H1 (cell line): ENCODE measurements at regions not wholly inside any gene's neighbourhood (a gene's known extent, or its start where the extent isn't known, plus 50 kb on each side); places are given as distances from the start of the nearest gene placed in this dataset.

ENCODE experiments used
- CEBPB ChIP-seq: IDR thresholded peaks from 2 replicates; pipeline ENCODE4 v1.6.1; 2012; ENCODE audit warnings: low read depth, low read length
- CHD2 ChIP-seq: IDR thresholded peaks from 2 replicates; pipeline ENCODE4 v1.6.1; 2012; ENCODE audit warnings: low read length, improper control_type of control experiment
- HDAC2 ChIP-seq, 2 experiments: fragments of 300-600 bp in 1 of 2; sonication (generic) in 1 of 2; IDR thresholded peaks; 2 replicates each; pipeline ENCODE4 v1.6.1; 2011 to 2012; ENCODE audit warnings: low read depth in 2 of 2, low read length in 2 of 2, mild to moderate bottlenecking in 2 of 2, moderate library complexity in 2 of 2, borderline replicate concordance in 1 of 2, inconsistent platforms in 1 of 2
- PHF8 ChIP-seq: fragments of 200-600 bp; sonication (generic); conservative IDR thresholded peaks from 2 replicates; pipeline ENCODE4 v1.7.1; 2012; ENCODE audit warnings: low read depth, mild to moderate bottlenecking, inconsistent platforms, low read length, moderate library complexity
- POU5F1 ChIP-seq: IDR thresholded peaks from 2 replicates; pipeline ENCODE4 v1.6.1; 2011; ENCODE audit warnings: low read depth, mild to moderate bottlenecking, low read length, moderate library complexity
- SP2 ChIP-seq: IDR thresholded peaks from 2 replicates; pipeline ENCODE4 v1.6.1; 2012; ENCODE audit warnings: mild to moderate bottlenecking, low read length, inconsistent platforms
- SUZ12 ChIP-seq: fragments of 200-600 bp; sonication (generic); IDR thresholded peaks from 2 replicates; pipeline ENCODE4 v1.6.1; 2012; ENCODE audit warnings: mild to moderate bottlenecking, inconsistent platforms, low read length, moderate library complexity, mixed read lengths
- TCF12 ChIP-seq: IDR thresholded peaks from 2 replicates; pipeline ENCODE4 v1.6.1; 2011; ENCODE audit warnings: low read depth, mild to moderate bottlenecking, low read length
- TF ChIP-seq, protein P1 (sequence below): fragments of 300-600 bp; sonication (generic); IDR thresholded peaks from 2 replicates; pipeline ENCODE4 v1.7.1; 2012; ENCODE audit warnings: low read length, moderate library complexity, mild to moderate bottlenecking, inconsistent platforms; ENCODE audit not compliant: insufficient replicate concordance
- TF ChIP-seq, protein P2 (sequence below): IDR thresholded peaks from 2 replicates; pipeline ENCODE4 v1.6.1; 2012; ENCODE audit warnings: inconsistent platforms

DNA sequence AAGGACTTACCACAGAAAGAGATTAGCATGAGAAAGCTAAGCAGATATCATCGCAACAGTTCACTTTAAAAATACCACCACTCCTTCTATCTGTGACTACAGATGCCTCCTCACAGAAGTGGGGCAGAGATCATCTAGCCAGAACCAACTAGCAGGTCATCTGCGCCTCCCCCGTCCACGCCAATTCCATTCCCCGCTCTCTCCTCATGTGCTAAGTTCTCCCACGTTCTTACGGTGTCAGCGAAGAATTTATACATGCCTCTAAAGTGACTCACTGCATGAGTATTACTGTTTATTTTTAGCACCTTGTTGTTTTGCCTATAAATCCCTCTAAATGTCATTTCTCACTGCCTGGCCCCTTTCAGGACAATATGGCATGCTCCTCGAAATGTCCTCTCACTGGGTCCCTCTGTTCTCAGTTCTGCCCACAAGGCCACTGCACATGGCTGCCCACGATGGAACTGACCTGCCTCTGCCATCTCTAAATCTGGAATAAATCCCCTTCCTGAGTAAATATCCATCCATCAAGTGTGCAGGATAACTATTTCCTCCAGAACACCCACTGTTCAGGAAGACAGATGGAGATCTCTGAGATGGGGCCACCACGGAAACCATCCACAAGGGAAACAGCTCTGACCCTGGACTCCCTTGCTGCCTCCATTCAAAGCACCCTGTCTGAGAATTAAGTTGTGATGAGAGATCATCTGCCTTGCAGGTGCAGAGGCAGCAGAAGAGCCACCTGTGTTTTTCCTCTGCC, 137.7 kb downstream of the IRS1 start (continued):
- TF ChIP-seq, protein P1, sequence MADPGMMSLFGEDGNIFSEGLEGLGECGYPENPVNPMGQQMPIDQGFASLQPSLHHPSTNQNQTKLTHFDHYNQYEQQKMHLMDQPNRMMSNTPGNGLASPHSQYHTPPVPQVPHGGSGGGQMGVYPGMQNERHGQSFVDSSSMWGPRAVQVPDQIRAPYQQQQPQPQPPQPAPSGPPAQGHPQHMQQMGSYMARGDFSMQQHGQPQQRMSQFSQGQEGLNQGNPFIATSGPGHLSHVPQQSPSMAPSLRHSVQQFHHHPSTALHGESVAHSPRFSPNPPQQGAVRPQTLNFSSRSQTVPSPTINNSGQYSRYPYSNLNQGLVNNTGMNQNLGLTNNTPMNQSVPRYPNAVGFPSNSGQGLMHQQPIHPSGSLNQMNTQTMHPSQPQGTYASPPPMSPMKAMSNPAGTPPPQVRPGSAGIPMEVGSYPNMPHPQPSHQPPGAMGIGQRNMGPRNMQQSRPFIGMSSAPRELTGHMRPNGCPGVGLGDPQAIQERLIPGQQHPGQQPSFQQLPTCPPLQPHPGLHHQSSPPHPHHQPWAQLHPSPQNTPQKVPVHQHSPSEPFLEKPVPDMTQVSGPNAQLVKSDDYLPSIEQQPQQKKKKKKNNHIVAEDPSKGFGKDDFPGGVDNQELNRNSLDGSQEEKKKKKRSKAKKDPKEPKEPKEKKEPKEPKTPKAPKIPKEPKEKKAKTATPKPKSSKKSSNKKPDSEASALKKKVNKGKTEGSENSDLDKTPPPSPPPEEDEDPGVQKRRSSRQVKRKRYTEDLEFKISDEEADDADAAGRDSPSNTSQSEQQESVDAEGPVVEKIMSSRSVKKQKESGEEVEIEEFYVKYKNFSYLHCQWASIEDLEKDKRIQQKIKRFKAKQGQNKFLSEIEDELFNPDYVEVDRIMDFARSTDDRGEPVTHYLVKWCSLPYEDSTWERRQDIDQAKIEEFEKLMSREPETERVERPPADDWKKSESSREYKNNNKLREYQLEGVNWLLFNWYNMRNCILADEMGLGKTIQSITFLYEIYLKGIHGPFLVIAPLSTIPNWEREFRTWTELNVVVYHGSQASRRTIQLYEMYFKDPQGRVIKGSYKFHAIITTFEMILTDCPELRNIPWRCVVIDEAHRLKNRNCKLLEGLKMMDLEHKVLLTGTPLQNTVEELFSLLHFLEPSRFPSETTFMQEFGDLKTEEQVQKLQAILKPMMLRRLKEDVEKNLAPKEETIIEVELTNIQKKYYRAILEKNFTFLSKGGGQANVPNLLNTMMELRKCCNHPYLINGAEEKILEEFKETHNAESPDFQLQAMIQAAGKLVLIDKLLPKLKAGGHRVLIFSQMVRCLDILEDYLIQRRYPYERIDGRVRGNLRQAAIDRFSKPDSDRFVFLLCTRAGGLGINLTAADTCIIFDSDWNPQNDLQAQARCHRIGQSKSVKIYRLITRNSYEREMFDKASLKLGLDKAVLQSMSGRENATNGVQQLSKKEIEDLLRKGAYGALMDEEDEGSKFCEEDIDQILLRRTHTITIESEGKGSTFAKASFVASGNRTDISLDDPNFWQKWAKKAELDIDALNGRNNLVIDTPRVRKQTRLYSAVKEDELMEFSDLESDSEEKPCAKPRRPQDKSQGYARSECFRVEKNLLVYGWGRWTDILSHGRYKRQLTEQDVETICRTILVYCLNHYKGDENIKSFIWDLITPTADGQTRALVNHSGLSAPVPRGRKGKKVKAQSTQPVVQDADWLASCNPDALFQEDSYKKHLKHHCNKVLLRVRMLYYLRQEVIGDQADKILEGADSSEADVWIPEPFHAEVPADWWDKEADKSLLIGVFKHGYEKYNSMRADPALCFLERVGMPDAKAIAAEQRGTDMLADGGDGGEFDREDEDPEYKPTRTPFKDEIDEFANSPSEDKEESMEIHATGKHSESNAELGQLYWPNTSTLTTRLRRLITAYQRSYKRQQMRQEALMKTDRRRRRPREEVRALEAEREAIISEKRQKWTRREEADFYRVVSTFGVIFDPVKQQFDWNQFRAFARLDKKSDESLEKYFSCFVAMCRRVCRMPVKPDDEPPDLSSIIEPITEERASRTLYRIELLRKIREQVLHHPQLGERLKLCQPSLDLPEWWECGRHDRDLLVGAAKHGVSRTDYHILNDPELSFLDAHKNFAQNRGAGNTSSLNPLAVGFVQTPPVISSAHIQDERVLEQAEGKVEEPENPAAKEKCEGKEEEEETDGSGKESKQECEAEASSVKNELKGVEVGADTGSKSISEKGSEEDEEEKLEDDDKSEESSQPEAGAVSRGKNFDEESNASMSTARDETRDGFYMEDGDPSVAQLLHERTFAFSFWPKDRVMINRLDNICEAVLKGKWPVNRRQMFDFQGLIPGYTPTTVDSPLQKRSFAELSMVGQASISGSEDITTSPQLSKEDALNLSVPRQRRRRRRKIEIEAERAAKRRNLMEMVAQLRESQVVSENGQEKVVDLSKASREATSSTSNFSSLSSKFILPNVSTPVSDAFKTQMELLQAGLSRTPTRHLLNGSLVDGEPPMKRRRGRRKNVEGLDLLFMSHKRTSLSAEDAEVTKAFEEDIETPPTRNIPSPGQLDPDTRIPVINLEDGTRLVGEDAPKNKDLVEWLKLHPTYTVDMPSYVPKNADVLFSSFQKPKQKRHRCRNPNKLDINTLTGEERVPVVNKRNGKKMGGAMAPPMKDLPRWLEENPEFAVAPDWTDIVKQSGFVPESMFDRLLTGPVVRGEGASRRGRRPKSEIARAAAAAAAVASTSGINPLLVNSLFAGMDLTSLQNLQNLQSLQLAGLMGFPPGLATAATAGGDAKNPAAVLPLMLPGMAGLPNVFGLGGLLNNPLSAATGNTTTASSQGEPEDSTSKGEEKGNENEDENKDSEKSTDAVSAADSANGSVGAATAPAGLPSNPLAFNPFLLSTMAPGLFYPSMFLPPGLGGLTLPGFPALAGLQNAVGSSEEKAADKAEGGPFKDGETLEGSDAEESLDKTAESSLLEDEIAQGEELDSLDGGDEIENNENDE: no peak
- TF ChIP-seq, protein P2, sequence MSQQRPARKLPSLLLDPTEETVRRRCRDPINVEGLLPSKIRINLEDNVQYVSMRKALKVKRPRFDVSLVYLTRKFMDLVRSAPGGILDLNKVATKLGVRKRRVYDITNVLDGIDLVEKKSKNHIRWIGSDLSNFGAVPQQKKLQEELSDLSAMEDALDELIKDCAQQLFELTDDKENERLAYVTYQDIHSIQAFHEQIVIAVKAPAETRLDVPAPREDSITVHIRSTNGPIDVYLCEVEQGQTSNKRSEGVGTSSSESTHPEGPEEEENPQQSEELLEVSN: no peak
- TF ChIP-seq CEBPB: no peak
- no peak for TF ChIP-seq SP2
- TF ChIP-seq PHF8: no peak
- no peak for TF ChIP-seq TCF12
- TF ChIP-seq POU5F1: no peak
- TF ChIP-seq HDAC2 (IDR thresholded peaks at IDR 0.05; ENCODE audit: borderline replicate concordance in 1 of 2, low read depth in 2 of 2, low read length in 2 of 2): no peak
- no peak for TF ChIP-seq CHD2
- TF ChIP-seq SUZ12: no peak
